Breast epithelium (tissue), 4 donors: ENCODE measurements at regions not wholly inside any gene's neighbourhood (a gene's known extent, or its start where the extent isn't known, plus 50 kb on each side); places are given as distances from the start of the nearest gene placed in this dataset.

ENCODE experiments used
- DNase-seq, 2 donors: peaks; one replicate each; pipeline ENCODE4 v3.0.0-alpha.2; 2019; ENCODE audit warnings: low spot score in 2 of 2
- H3K27ac ChIP-seq, 2 donors: fragments of 200-600 bp; sonication (generic) in 1 of 2; one replicate each; pipeline ENCODE4 v1.5.1; 2016 to 2019; ENCODE audit warnings: mild to moderate bottlenecking in 1 of 2
- H3K27me3 ChIP-seq, 2 donors: fragments of 200-600 bp; sonication (generic) in 1 of 2; one replicate each; pipeline versions ENCODE4 v1.5.1 to v1.6.0; 2017 to 2019; ENCODE audit warnings: control low read depth in 1 of 2, mild to moderate bottlenecking in 1 of 2
- H3K36me3 ChIP-seq: fragments of 200-600 bp; one replicate; pipeline ENCODE4 v1.5.1; 2019
- H3K4me1 ChIP-seq, 2 donors: fragments of 200-600 bp; sonication (generic); one replicate each; pipeline ENCODE4 v1.5.1; 2016 to 2019; ENCODE audit warnings: control low read depth in 1 of 2
- H3K4me3 ChIP-seq, 3 donors: fragments of 200-600 bp; sonication (generic); 1 replicate in 2 of 3; 2 replicates in 1 of 3; pipeline ENCODE4 v1.5.1; 2016 to 2019; ENCODE audit warnings: mild to moderate bottlenecking in 3 of 3, moderate library complexity in 2 of 3
- H3K9me3 ChIP-seq, 2 donors: fragments of 200-600 bp; sonication (generic) in 1 of 2; one replicate each; pipeline ENCODE4 v1.5.1; 2016 to 2019; ENCODE audit warnings: control low read depth in 1 of 2
- CTCF ChIP-seq, 3 donors: fragments of 450-650 bp; IDR thresholded peaks; one replicate each; pipeline ENCODE4 v1.5.1; 2016 to 2017; ENCODE audit warnings: antibody characterized with exemption in 3 of 3, mild to moderate bottlenecking in 3 of 3, moderate library complexity in 3 of 3
- POLR2A ChIP-seq: fragments of 450-650 bp; IDR thresholded peaks from one replicate; pipeline ENCODE4 v1.6.1; 2016; ENCODE audit warnings: antibody characterized with exemption, mild to moderate bottlenecking, moderate library complexity
- POLR2AphosphoS5 ChIP-seq, 3 donors: sonication (generic); formaldehyde crosslinking; IDR thresholded peaks; one replicate each; pipeline ENCODE4 v1.6.1; 2017; ENCODE audit warnings: antibody characterized with exemption in 3 of 3
- intact Hi-C: fragments of 100-400 bp; cut with DNase I; formaldehyde crosslinking; loops from one replicate; pipeline ENCODE4 v1.15.1; 2023; ENCODE audit warnings: low total_unique reads

- no peak for TF ChIP-seq POLR2A
- TF ChIP-seq POLR2AphosphoS5 (IDR thresholded peaks at IDR 0.05): no peak
- no peak for TF ChIP-seq CTCF (IDR thresholded peaks at IDR 0.05)
- intact Hi-C loops: loop anchor here (5.0 kb wide), 1 partner anchor 317 kb away; no protein-coding TSS in a partner anchor
- no peaks in the 10 kb centered on the region for H3K4me1 ChIP-seq
- no peaks in the 10 kb centered on the region for H3K9me3 ChIP-seq
- H3K27ac ChIP-seq: no peak overlapping the region
- no peaks in the 10 kb centered on the region for H3K36me3 ChIP-seq
- peaks cover 0 to 5% of the 10 kb centered on the region in 2 donors for H3K27me3 ChIP-seq
- no peak overlapping the region for H3K4me3 ChIP-seq
- DNase-seq: no peak
These were observed 62.8 kb upstream of the WASF3 start for GRCh38 chr13:26494571-26495195.

GRCh38 chr13:26495750-26496149, 61.7 kb upstream of the WASF3 start:
- no peaks in the 10 kb centered on the region for H3K4me1 ChIP-seq
- no peak overlapping the region for H3K4me3 ChIP-seq
- no peak for TF ChIP-seq CTCF (IDR thresholded peaks at IDR 0.05)
- no peak for DNase-seq
- intact Hi-C loops: loop anchor here (5.0 kb wide), 1 partner anchor 318 kb away; no protein-coding TSS in a partner anchor
- H3K27ac ChIP-seq: no peak overlapping the region
- no peaks in the 10 kb centered on the region for H3K27me3 ChIP-seq
- H3K9me3 ChIP-seq: no peaks in the 10 kb centered on the region
- no peaks in the 10 kb centered on the region for H3K36me3 ChIP-seq

- Histone ChIP-seq H3K4me1 (no peaks in the 10 kb centered on the region), H3K27me3 (no peaks in the 10 kb centered on the region), H3K36me3 (no peaks in the 10 kb centered on the region), H3K27ac (no peak overlapping the region), H3K4me3 (no peak overlapping the region), H3K9me3 (no peaks in the 10 kb centered on the region)
- no peak for DNase-seq
- no peak for TF ChIP-seq CTCF (IDR thresholded peaks at IDR 0.05)
- TF ChIP-seq POLR2AphosphoS5 (IDR thresholded peaks at IDR 0.05): no peak
- TF ChIP-seq POLR2A: no peak
- intact Hi-C loops: loop anchor here (5.0 kb wide), 1 partner anchor 321 kb away; no protein-coding TSS in a partner anchor
These were observed 59.4 kb upstream of the WASF3 start for GRCh38 chr13:26497968-26498511.

- no peaks in the 10 kb centered on the region for H3K9me3 ChIP-seq
- no peak overlapping the region for H3K27ac ChIP-seq
- no peak overlapping the region for H3K4me3 ChIP-seq
- H3K4me1 ChIP-seq: no peaks in the 10 kb centered on the region
- no peak for DNase-seq
- TF ChIP-seq POLR2A (no peak), POLR2AphosphoS5 (IDR thresholded peaks at IDR 0.05) (no peak), CTCF (IDR thresholded peaks at IDR 0.05) (no peak)
- intact Hi-C loops: loop anchor here (5.0 kb wide), 1 partner anchor 322 kb away; no protein-coding TSS in a partner anchor
- H3K36me3 ChIP-seq: no peaks in the 10 kb centered on the region
- no peaks in the 10 kb centered on the region for H3K27me3 ChIP-seq
These were observed 58.6 kb upstream of the WASF3 start for GRCh38 chr13:26498656-26499601.
